CD4-positive, alpha-beta T cell treated with Interferon alpha-2 for 1 hour (primary cell): ENCODE measurements at regions not wholly inside any gene's neighbourhood (a gene's known extent, or its start where the extent isn't known, plus 50 kb on each side); places are given as distances from the start of the nearest gene placed in this dataset.

Experiments used
- DNase-seq, 2 donors: peaks; one replicate each; pipeline ENCODE4 v3.0.0-alpha.2; 2020 to 2022

GRCh38 chr16:59259950-59260319 lies 525.8 kb upstream of the GOT2 start:
- DNase-seq, result no peak

GRCh38 chr16:59259074-59259949 lies 525.2 kb upstream of the GOT2 start:
- DNase-seq, result peak in 1 of 2 donors; percentile 6

- no peak for DNase-seq
Observed at GRCh38 chr16:59252317-59252716, 518.2 kb upstream of the GOT2 start.

- no peak for DNase-seq
Observed at GRCh38 chr16:59249011-59249410, 514.9 kb upstream of the GOT2 start.

- DNase-seq, result no peak
Observed at GRCh38 chr16:59242556-59242955, 508.4 kb upstream of the GOT2 start.

GRCh38 chr16:59238246-59238645 lies 504.1 kb upstream of the GOT2 start:
- no peak for DNase-seq

- no peak for DNase-seq
Observed at GRCh38 chr16:59236804-59237458, 502.8 kb upstream of the GOT2 start.

- DNase-seq, result no peak
Observed at GRCh38 chr16:59224401-59224800, 490.3 kb upstream of the GOT2 start.

GRCh38 chr16:59220011-59220410 lies 485.9 kb upstream of the GOT2 start:
- DNase-seq, result no peak

- no peak for DNase-seq
Observed at GRCh38 chr16:59216291-59216690, 482.2 kb upstream of the GOT2 start.

GRCh38 chr16:59214455-59214854 lies 480.3 kb upstream of the GOT2 start:
- no peak for DNase-seq

GRCh38 chr16:59213952-59214351 lies 479.8 kb upstream of the GOT2 start:
- DNase-seq, result no peak

GRCh38 chr16:59212492-59213024 lies 478.4 kb upstream of the GOT2 start:
- DNase-seq, result no peak

- DNase-seq, result no peak
Observed at GRCh38 chr16:59210955-59211541, 476.9 kb upstream of the GOT2 start.

- no peak for DNase-seq
Observed at GRCh38 chr16:59205403-59205802, 471.3 kb upstream of the GOT2 start.

GRCh38 chr16:59204589-59204988 lies 470.5 kb upstream of the GOT2 start:
- no peak for DNase-seq

- DNase-seq, result no peak
Observed at GRCh38 chr16:59202233-59202862, 468.2 kb upstream of the GOT2 start.

GRCh38 chr16:59201821-59202220 lies 467.7 kb upstream of the GOT2 start:
- DNase-seq, result no peak

- DNase-seq, result no peak
Observed at GRCh38 chr16:59201160-59201559, 467.0 kb upstream of the GOT2 start.

- DNase-seq, result no peak
Observed at GRCh38 chr16:59198487-59198886, 464.4 kb upstream of the GOT2 start.

GRCh38 chr16:59195242-59195641 lies 461.1 kb upstream of the GOT2 start:
- no peak for DNase-seq

GRCh38 chr16:59193637-59194036 lies 459.5 kb upstream of the GOT2 start:
- no peak for DNase-seq

GRCh38 chr16:59192551-59193199 lies 458.6 kb upstream of the GOT2 start:
- DNase-seq, result peak in 1 of 2 donors; percentile 1
